WERI-Rb-1 (cell line): ENCODE measurements at regions not wholly inside any gene's neighbourhood (a gene's known extent, or its start where the extent isn't known, plus 50 kb on each side); places are given as distances from the start of the nearest gene placed in this dataset.

Experiments used
- DNase-seq: peaks from one replicate; pipeline ENCODE4 v3.0.0-alpha.2; 2020
- H3K27ac ChIP-seq: fragments of 250-450 bp; sonication (Bioruptor Pico); 2 replicates; pipeline ENCODE4 v1.5.1; 2020; ENCODE audit warnings: mild to moderate bottlenecking, moderate library complexity
- H3K27me3 ChIP-seq: fragments of 250-450 bp; sonication (Bioruptor Pico); 2 replicates; pipeline ENCODE4 v1.5.1; 2021; ENCODE audit warnings: mild to moderate bottlenecking, low read depth, moderate library complexity; ENCODE audit not compliant: insufficient read depth, severe bottlenecking
- H3K36me3 ChIP-seq: fragments of 250-450 bp; sonication (Bioruptor Pico); 2 replicates; pipeline ENCODE4 v1.5.1; 2020; ENCODE audit warnings: mild to moderate bottlenecking, moderate library complexity
- H3K4me3 ChIP-seq: 2 replicates; pipeline ENCODE4 v1.5.1; 2011; ENCODE audit warnings: low read depth, mild to moderate bottlenecking, control low read depth, low read length
- H3K9me3 ChIP-seq: fragments of 250-450 bp; sonication (Bioruptor Pico); 2 replicates; pipeline ENCODE4 v1.5.1; 2021; ENCODE audit warnings: mild to moderate bottlenecking, moderate library complexity; ENCODE audit not compliant: severe bottlenecking
- CTCF ChIP-seq: IDR thresholded peaks from 2 replicates; pipeline ENCODE4 v1.5.1; 2011; ENCODE audit warnings: low read depth, mild to moderate bottlenecking, control low read depth, inconsistent platforms, low read length

- Histone ChIP-seq H3K27ac (no peak overlapping the region), H3K27me3 (peaks cover 52% of the 10 kb centered on the region), H3K36me3 (no peaks in the 10 kb centered on the region), H3K4me3 (no peak overlapping the region), H3K9me3 (no peaks in the 10 kb centered on the region)
- no peak for DNase-seq
- TF ChIP-seq CTCF = no peak
Observed at GRCh38 chr3:182183716-182184430, 472.1 kb downstream of the SOX2 start.

GRCh38 chr3:182185313-182185712, 473.6 kb downstream of the SOX2 start:
- Histone ChIP-seq H3K9me3 (no peaks in the 10 kb centered on the region), H3K4me3 (no peak overlapping the region), H3K36me3 (no peaks in the 10 kb centered on the region), H3K27ac (no peak overlapping the region), H3K27me3 (peaks cover 47% of the 10 kb centered on the region)
- no peak for TF ChIP-seq CTCF
- no peak for DNase-seq

- DNase-seq = no peak
- Histone ChIP-seq H3K36me3 (no peaks in the 10 kb centered on the region), H3K27me3 (peaks cover 55% of the 10 kb centered on the region), H3K9me3 (no peaks in the 10 kb centered on the region), H3K27ac (no peak overlapping the region), H3K4me3 (no peak overlapping the region)
- TF ChIP-seq CTCF = no peak
Observed at GRCh38 chr3:182190056-182190455, 478.3 kb downstream of the SOX2 start.

GRCh38 chr3:182198345-182198744, 486.6 kb downstream of the SOX2 start:
- Histone ChIP-seq H3K27me3 (peaks cover 69% of the 10 kb centered on the region), H3K27ac (no peak overlapping the region), H3K4me3 (no peak overlapping the region), H3K36me3 (no peaks in the 10 kb centered on the region), H3K9me3 (no peaks in the 10 kb centered on the region)
- no peak for TF ChIP-seq CTCF
- no peak for DNase-seq

GRCh38 chr3:182201456-182202168, 489.9 kb downstream of the SOX2 start:
- Histone ChIP-seq H3K27me3 (peaks cover 71% of the 10 kb centered on the region), H3K4me3 (no peak overlapping the region), H3K27ac (no peak overlapping the region), H3K36me3 (no peaks in the 10 kb centered on the region), H3K9me3 (no peaks in the 10 kb centered on the region)
- DNase-seq = no peak
- no peak for TF ChIP-seq CTCF
